ENCODE measurements at regions not wholly inside any gene's neighbourhood (a gene's known extent, or its start where the extent isn't known, plus 50 kb on each side); places are given as distances from the start of the nearest gene placed in this dataset.

DNA sequence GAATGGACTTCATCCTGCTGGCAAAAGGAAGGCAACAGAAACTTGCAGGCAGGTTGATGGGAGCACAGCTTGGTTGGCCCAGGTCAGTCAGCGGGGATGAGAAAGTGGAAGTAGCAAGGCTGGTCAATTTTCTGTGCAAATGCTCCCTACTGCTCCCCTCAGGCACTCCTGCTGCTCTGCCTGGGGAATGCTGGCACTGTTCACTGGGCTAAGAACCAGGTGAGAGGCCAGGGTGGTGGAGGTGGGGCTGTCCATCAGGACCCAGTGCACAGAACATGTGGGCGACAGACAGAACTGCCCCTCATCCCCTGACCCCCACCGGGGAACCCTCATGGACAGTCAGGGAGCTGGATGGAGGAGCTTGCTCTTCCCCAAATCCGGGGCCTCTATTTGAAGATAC lies 593.1 kb downstream of the IRX1 start:
- no peak for DNase-seq (ENCODE audit: low read depth)

GRCh38 chr5:4189317-4189716 lies 593.7 kb downstream of the IRX1 start:
- DNase-seq (ENCODE audit: low read depth) = no peak

GRCh38 chr5:4191041-4191440 lies 595.4 kb downstream of the IRX1 start:
- DNase-seq (ENCODE audit: low read depth) = no peak

- DNase-seq (ENCODE audit: low read depth) = no peak
Observed at GRCh38 chr5:4191703-4192102, 596.1 kb downstream of the IRX1 start.

GRCh38 chr5:4192111-4192510 lies 596.5 kb downstream of the IRX1 start:
- no peak for DNase-seq (ENCODE audit: low read depth)

DNA sequence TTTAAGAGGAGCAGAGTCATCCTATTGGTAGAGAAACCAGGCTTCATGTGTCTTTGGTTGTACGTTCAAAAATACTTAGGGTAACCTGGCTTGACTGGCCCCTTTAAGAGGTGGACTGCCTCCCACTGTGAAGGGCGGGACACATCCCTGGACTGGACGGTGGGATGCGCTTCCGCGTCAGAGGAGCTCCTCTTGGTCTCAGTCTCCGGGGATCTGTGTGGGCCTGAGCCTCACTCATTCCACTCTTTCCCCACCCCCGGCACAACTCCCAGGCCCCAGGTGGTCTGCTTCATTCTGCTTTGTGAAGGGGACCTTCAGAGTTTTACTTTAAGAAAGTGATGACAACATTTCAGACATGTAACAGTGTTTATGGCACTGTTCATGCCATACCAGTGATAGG lies 601.1 kb downstream of the IRX1 start:
- DNase-seq (ENCODE audit: low read depth) = no peak

DNA sequence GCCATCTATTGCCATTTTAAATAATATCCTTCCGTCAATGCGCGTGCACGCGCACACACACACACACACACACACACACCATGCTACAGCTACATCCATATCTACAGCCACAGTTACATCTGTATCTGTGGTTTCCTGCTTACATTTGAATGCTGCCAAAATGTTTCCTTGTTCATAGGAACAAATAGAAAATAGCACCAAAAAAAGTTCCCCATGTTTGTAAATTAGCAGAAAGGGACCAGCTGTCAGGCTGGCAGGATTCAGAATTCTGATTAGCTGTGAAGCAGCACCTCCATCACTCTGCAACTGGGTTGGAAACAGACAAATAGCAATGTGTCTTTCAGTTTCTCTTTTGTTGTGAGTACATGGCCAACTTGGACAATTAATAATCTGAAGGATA lies 601.5 kb downstream of the IRX1 start:
- no peak for DNase-seq (ENCODE audit: low read depth)

DNA sequence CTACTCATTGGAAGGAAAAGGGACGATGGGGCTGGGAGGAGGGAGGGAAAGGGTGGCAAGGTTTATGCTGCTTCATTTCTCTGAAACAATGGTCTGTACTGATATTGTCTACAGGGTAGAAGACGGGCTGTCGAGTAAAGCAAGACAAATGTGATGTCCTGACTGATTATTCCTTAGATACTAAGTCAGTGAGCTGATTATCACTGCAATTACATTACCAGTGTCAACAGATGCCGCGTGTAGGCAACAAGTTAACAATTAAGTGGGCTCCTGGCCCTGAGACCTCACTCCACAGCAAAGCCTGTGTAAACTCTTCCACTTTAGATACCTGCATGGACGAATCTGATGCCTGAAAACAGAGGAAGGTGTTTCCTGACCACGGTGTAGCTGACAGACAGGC lies 602.8 kb downstream of the IRX1 start:
- DNase-seq (ENCODE audit: low read depth) = no peak

GRCh38 chr5:4199049-4199841 lies 603.6 kb downstream of the IRX1 start:
- DNase-seq (ENCODE audit: low read depth) = no peak

GRCh38 chr5:4203146-4203545 lies 607.5 kb downstream of the IRX1 start:
- no peak for DNase-seq (ENCODE audit: low read depth)

DNA sequence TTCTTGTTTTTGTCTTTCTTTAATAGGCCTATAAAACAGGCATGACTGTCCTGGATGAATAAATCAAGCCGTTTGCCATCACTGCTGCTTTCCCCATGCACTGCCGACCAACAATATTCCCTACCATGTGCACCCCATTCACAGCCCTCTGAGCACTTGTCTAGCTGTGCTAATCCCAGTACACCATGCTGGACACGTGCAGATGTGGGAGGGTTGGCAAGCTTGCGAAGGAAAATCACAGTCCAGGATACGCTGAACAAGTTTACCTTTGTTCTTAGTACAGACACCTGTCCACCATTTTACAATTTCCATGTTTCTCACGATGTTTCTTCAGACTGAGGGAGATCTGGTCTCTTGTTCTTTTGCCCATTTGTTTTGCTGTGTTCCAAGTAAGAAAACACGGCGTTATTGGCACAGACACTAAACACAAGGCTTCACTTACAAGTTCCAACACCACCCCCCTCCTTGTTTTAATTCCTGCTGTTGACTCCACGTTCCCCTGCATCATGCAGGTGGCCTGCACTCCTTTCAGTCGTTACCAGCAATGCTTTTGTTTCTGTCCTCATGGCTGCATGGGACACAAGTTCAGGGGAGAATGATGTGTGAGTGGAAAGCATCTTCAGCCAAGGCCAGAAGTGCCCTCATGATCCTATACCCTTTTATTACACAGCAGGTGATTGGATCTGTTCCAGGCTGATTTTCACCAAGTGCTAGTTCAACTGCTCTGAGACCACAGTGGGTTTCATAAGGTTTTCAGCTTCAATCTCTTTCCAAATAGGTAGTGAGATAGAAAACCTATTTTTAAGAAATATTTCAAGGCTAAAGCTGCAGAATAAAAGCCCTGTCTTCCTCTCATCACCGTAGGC lies 608.9 kb downstream of the IRX1 start:
- no peak for DNase-seq (ENCODE audit: low read depth)

GRCh38 chr5:4205398-4205797 lies 609.8 kb downstream of the IRX1 start:
- DNase-seq (ENCODE audit: low read depth) = no peak

GRCh38 chr5:4206127-4206526 lies 610.5 kb downstream of the IRX1 start:
- DNase-seq (ENCODE audit: low read depth) = no peak

DNA sequence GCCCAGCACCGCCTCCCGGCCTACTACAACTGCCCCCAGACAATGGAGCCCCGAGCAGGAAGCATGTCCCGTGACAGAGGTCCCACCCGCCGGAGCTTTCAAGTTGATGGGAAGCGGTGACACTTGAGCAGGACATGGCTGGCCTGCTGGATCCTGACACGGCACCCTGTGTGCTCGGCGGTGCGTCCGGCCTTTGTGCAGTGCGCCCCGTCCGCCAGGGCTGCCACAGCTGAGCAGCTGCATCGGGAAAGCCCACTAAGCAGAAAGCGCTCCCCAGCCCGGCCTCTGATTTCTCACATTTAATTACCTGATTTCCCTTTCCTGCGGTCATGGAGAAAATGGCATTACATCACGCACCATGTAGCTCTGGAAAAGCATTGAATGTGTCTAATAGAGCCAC lies 611.9 kb downstream of the IRX1 start:
- no peak for DNase-seq (ENCODE audit: low read depth)

GRCh38 chr5:4208537-4208936 lies 612.9 kb downstream of the IRX1 start:
- DNase-seq (ENCODE audit: low read depth) = no peak

- no peak for DNase-seq (ENCODE audit: low read depth)
Observed at GRCh38 chr5:4208996-4209395, 613.4 kb downstream of the IRX1 start.

- DNase-seq (ENCODE audit: low read depth) = no peak
Observed at GRCh38 chr5:4212071-4212739, 616.6 kb downstream of the IRX1 start.

GRCh38 chr5:4212981-4213819 lies 617.6 kb downstream of the IRX1 start:
- DNase-seq (ENCODE audit: low read depth) = no peak

- no peak for DNase-seq (ENCODE audit: low read depth)
Observed at GRCh38 chr5:4215143-4215542, 619.5 kb downstream of the IRX1 start.

DNA sequence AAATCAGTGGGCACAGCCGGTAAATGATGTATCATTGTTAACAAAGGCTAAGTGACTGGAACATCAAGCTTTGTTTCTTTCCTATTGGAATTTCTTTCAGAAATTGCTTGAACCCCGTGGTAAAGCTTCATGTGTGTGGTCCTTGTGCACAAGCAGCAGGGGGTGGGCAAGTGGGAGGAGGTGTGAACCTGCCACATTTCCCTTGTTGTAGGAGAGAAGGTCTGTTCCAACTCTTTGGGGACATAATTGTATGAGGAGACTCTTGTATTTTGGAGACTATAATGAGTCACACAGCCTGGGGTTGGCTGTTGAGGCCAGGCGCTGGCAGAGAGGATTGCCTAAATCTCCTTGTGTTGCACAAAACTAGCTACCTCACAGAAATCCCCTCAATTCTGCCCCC lies 620.5 kb downstream of the IRX1 start:
- no peak for DNase-seq (ENCODE audit: low read depth)

GRCh38 chr5:4220016-4220415 lies 624.4 kb downstream of the IRX1 start:
- no peak for DNase-seq (ENCODE audit: low read depth)

DNA sequence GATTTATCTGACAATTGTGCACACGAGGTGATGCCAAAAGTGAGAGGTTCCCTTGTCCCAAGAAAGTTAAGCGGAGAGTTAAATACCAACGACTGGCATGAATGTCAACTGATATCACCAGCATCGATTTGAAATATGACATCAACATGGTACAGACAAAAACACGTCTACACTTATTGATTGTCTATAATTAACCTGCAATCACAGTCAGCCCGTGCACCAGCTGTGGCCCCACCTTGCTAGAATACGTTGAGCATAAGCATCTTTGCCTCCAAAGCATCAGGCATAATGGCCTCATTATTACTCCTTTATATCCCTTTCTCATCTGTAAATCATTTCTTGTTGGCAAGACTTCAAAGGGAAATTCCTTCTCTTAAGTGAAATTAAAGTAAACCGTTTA lies 625.4 kb downstream of the IRX1 start:
- no peak for DNase-seq (ENCODE audit: low read depth)

Measured in LHCN-M2 (cell line).